PFSK-1 (cell line): ENCODE measurements at regions not wholly inside any gene's neighbourhood (a gene's known extent, or its start where the extent isn't known, plus 50 kb on each side); places are given as distances from the start of the nearest gene placed in this dataset.

Source experiments
- FOXP2 ChIP-seq: optimal IDR thresholded peaks from 2 replicates; pipeline ENCODE3; 2011; ENCODE audit warnings: borderline replicate concordance, control low read depth, inconsistent platforms; ENCODE audit not compliant: insufficient read depth; ENCODE audit errors: extremely low read length, extremely low read depth
- POLR2AphosphoS5 ChIP-seq: IDR thresholded peaks from 2 replicates; pipeline ENCODE4 v1.6.1; 2012; ENCODE audit warnings: low read depth, mild to moderate bottlenecking, control low read depth, low read length, moderate library complexity
- TAF1 ChIP-seq: IDR thresholded peaks from 2 replicates; pipeline ENCODE4 v1.6.1; 2012; ENCODE audit warnings: low read length, control low read depth, borderline replicate concordance; ENCODE audit not compliant: insufficient read depth

DNA sequence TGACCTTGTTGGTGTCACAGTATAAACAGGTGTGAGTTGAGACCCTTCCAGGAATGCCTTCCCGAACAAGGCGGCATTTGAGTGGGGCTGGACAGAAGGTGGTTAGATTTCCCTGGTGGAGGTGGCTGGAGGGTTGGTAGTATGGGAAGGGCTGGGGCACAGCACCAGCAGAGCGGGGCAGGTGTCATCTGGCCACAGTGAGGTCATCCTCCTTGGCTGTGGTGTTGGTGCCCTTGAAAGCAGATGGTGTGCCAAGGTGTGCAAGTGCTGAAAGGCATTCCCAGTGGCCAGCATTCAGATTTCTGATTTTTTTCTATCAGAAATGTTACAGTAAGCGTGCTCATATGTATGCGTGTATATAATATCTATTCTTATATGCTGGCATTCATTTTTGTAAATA is 126.6 kb downstream of the LAT start:
- no peak for TF ChIP-seq TAF1

DNA sequence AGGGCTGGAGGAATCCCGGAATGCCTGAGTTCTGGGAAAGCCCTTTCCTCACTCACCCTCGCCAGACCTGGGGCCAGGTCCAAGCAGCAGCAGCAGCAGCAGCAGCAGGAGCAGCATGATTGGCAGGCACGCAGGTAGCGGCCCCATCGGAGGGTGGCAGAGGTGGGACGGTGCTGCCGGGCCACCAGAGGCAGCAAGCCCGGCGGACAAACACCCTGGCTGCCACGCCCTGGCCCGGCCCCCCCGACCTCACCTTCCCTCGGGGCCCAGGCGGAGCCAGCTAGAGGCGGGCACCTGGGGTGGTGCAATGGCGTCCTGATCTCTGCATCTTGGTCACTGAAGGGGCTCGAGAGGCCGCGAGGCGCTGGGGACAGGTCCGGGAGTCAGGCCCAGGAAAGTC is 122.4 kb downstream of the LAT start:
- TF ChIP-seq POLR2AphosphoS5: no peak
- no peak for TF ChIP-seq FOXP2
- no peak for TF ChIP-seq TAF1
